ENCODE measurements at regions not wholly inside any gene's neighbourhood (a gene's known extent, or its start where the extent isn't known, plus 50 kb on each side); places are given as distances from the start of the nearest gene placed in this dataset.

GRCh38 chr14:22509036-22509709, 79.9 kb downstream of the DAD1 start:
- no TSS peak for BruUV-seq (replicated peaks)
- H2AFZ ChIP-seq (ENCODE audit: low read depth, low read length, poor library complexity, severe bottlenecking) = no peak overlapping the region
- ATAC-seq = no peak

More at GRCh38 chr14:22509036-22509709, 79.9 kb downstream of the DAD1 start:
- Histone ChIP-seq H3K9ac (ENCODE audit: low read length) (no peak overlapping the region), H3K9me2 (ENCODE audit: insufficient read depth) (no peaks in the 10 kb centered on the region), H3K27me3 (ENCODE audit: insufficient read depth, low read length) (peaks cover 83% of the 10 kb centered on the region), H3K4me1 (ENCODE audit: control insufficient read depth in 1 of 2, insufficient read depth in 2 of 2, low read length in 2 of 2) (no peaks in the 10 kb centered on the region), H3K36me3 (ENCODE audit: control insufficient read depth in 1 of 2, insufficient read depth in 2 of 2, low read length in 2 of 2) (no peaks in the 10 kb centered on the region), H3K4me3 (replicated peaks in 1 of 2; ENCODE audit: low read depth in 1 of 2, low read length in 2 of 2) (no peak overlapping the region), H3K9me3 (ENCODE audit: control insufficient read depth in 1 of 2, insufficient read depth in 1 of 2, low read depth in 1 of 2, low read length in 2 of 2) (no peaks in the 10 kb centered on the region), H4K20me1 (ENCODE audit: insufficient read depth) (no peaks in the 10 kb centered on the region), H3K27ac (ENCODE audit: low read depth, low read length) (no peak overlapping the region), H3K79me2 (ENCODE audit: insufficient read depth, low read length) (no peaks in the 10 kb centered on the region), H3K4me2 (ENCODE audit: low read length) (no peak overlapping the region)
- no peak for DNase-seq (ENCODE audit: low read depth, low spot score)
- intact Hi-C loops (cut with micrococcal nuclease) = no loop called here
- no peak for TF ChIP-seq SRF (IDR thresholded peaks at IDR 0.05; ENCODE audit: low read depth)
- TF ChIP-seq POLR2AphosphoS5 (IDR thresholded peaks at IDR 0.05; ENCODE audit: low read depth, low read length) = no peak
- TF ChIP-seq EZH2 (IDR thresholded peaks at IDR 0.05) = no peak
- TF ChIP-seq MAX (IDR thresholded peaks at IDR 0.05) = no peak
- no peak for TF ChIP-seq ZNF274 (IDR thresholded peaks at IDR 0.05; ENCODE audit: low read depth, low read length)
- no peak for TF ChIP-seq SP1 (IDR thresholded peaks at IDR 0.05; ENCODE audit: low read depth)
- no peak for TF ChIP-seq ZBTB33 (IDR thresholded peaks at IDR 0.05; ENCODE audit: extremely low read depth, insufficient replicate concordance, low read length)
- TF ChIP-seq EZH2phosphoT487 (IDR thresholded peaks at IDR 0.05; ENCODE audit: borderline replicate concordance) = no peak
- TF ChIP-seq EGR1 (IDR thresholded peaks at IDR 0.05; ENCODE audit: low read depth) = no peak
- TF ChIP-seq SIN3A (IDR thresholded peaks at IDR 0.05; ENCODE audit: low read depth) = no peak
- TF ChIP-seq POLR2A (IDR thresholded peaks at IDR 0.05; ENCODE audit: borderline replicate concordance, extremely low read depth, insufficient read depth, insufficient read length) = no peak
- no peak for TF ChIP-seq REST (IDR thresholded peaks at IDR 0.05; ENCODE audit: low read depth)
- TF ChIP-seq RAD21 (IDR thresholded peaks at IDR 0.05; ENCODE audit: low read depth) = no peak
- ChIA-PET CTCF (no interaction called here), RAD21 (ENCODE audit: low non-redundant PET in 1 of 2, low total read pairs in 2 of 2, uncharacterized antibody in 2 of 2, unreplicated experiment in 2 of 2) (no interaction called here), POLR2A (no interaction called here)
